ENCODE measurements at regions not wholly inside any gene's neighbourhood (a gene's known extent, or its start where the extent isn't known, plus 50 kb on each side); places are given as distances from the start of the nearest gene placed in this dataset.

GRCh38 chr2:30860003-30860725 is 52.9 kb upstream of the CAPN13 start:
- H3K27ac ChIP-seq (ENCODE audit: low read length): no peak overlapping the region
- H3K27me3 ChIP-seq (ENCODE audit: control insufficient read depth, insufficient read depth): no peaks in the 10 kb centered on the region
- intact Hi-C loops (cut with DNase I): loop anchor here in 1 of 4 donors (10.0 kb wide), 1 partner anchor 145 kb away; no protein-coding TSS in a partner anchor
- DNase-seq (no peak), ATAC-seq (no peak)
- H3K4me1 ChIP-seq (ENCODE audit: control insufficient read depth, insufficient read depth, low read length): no peaks in the 10 kb centered on the region
- H3K4me3 ChIP-seq (ENCODE audit: low read length): no peak overlapping the region
- WGBS: 74% methylated on average over 7 of the region's 7 CpGs
- no peaks in the 10 kb centered on the region for H3K9me3 ChIP-seq (ENCODE audit: control insufficient read depth, low read length)
